Right cardiac atrium (tissue), 5 donors: ENCODE measurements at regions not wholly inside any gene's neighbourhood (a gene's known extent, or its start where the extent isn't known, plus 50 kb on each side); places are given as distances from the start of the nearest gene placed in this dataset.
"Not testable (repeated sequence)": the region's sequence is repeated elsewhere in the genome, so short reads cannot be mapped to it uniquely, and the experiment has no call there.

ENCODE experiments used
- ATAC-seq, 2 donors: fragments of 200-7000 bp; cut with Tn5 transposase; one replicate each; pipeline versions ENCODE4 v1.8.0 to v1.9.1; 2020; ENCODE audit warnings: moderate library complexity in 2 of 2, mild to moderate bottlenecking in 1 of 2
- DNase-seq, 3 donors: peaks; one replicate each; pipeline ENCODE4 v3.0.0-alpha.2; 2020
- H3K27ac ChIP-seq: one replicate; pipeline ENCODE4 v1.5.1; 2013; ENCODE audit warnings: mild to moderate bottlenecking, low read length, control low read depth, moderate library complexity
- H3K27me3 ChIP-seq: one replicate; pipeline ENCODE4 v1.6.1; 2013; ENCODE audit not compliant: control insufficient read depth, insufficient read depth
- H3K4me1 ChIP-seq: one replicate; pipeline ENCODE4 v1.6.1; 2013; ENCODE audit warnings: low read length; ENCODE audit not compliant: control insufficient read depth, insufficient read depth
- H3K4me3 ChIP-seq: one replicate; pipeline ENCODE4 v1.5.1; 2013; ENCODE audit warnings: low read length, control low read depth
- H3K9me3 ChIP-seq: one replicate; pipeline ENCODE4 v1.6.1; 2013; ENCODE audit warnings: low read length; ENCODE audit not compliant: control insufficient read depth
- WGBS: extraction: QIAGEN DNeasy Blood & Tissue Kit; methylation state at CpG from one replicate; pipeline ENCODE4 v1.1.7; 2013; 5-methylcytosine and 5-hydroxymethylcytosine counted together
- intact Hi-C, 4 donors: fragments of 100-400 bp; cut with DNase I; formaldehyde crosslinking; loops; one replicate each; pipeline versions ENCODE4 v1.11.0 to v1.14.0; 2022 to 2023
- donor health status: healthy with polysubstance abuse.
- donor health status: DM: no; HTN: yes; CAD: no.
- donor health status: DM: no; HTN: no; CAD: no.
- donor health status: DM: no; HTN: yes; CAD: no; lungs with severe emphysema.
- donor health status: DM: yes; HTN: yes; CAD: no.

GRCh38 chr7:39793026-39793425 is 157.0 kb upstream of the CDK13 start:
- H3K27ac ChIP-seq = not testable (repeated sequence)
- WGBS = 93% methylated on average over 22 of the region's 22 CpGs

DNA sequence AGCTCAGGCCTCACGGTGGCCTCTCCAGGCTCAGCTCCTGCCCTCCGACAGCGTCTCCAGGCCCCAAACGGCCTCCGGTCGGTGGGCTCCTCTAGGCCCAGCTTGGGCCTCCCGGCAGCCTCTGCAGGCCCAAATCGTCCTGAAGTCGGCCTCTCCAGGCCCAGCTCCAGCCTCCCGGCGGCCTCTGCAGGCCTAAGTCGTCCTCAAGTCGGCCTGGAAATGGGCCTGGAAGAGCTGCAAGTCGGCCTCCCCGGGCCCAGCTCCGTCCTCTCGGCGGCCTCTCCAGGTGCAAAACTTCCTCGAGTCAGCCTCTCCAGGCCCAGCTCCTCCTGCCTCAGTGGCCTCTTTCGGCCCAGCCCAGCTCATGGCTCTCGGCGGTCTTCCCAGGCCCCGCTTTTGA is 156.2 kb upstream of the CDK13 start:
- ATAC-seq, DNase-seq, intact Hi-C loops, H3K27me3 ChIP-seq, H3K4me1 ChIP-seq, H3K27ac ChIP-seq, H3K4me3 ChIP-seq, H3K9me3 ChIP-seq: not testable (repeated sequence)
- 95% methylated on average over 23 of the region's 23 CpGs for WGBS

More at GRCh38 chr7:39793026-39793425, 157.0 kb upstream of the CDK13 start:
- DNase-seq = peak in 1 of 3 donors; percentile 24
- H3K4me1 ChIP-seq, H3K9me3 ChIP-seq, H3K4me3 ChIP-seq, intact Hi-C loops, ATAC-seq, H3K27me3 ChIP-seq: not testable (repeated sequence)

DNA sequence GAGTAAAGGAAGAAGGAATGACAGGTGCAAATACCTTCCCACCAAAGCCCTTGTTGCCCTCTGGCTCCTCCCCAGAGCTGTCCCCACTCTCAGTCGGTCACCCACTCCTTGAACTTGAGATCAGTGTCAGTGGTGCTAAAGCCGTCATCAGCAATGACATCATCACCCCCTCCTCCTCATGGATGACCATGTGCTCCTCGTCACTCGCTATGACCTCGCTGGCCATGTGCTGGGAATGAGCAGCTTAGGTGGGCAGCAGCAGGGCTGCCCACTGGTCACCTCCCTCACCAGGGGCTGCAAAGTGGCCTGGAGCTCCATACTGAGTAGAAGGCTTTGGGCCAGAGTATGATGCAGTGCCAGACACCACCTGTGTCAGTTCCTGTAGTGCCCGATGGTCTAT is 153.1 kb upstream of the CDK13 start:
- H3K27me3 ChIP-seq, H3K4me3 ChIP-seq, intact Hi-C loops, DNase-seq, ATAC-seq, H3K27ac ChIP-seq, H3K9me3 ChIP-seq, H3K4me1 ChIP-seq: not testable (repeated sequence)
- WGBS = 80% methylated on average over 4 of the region's 6 CpGs

- H3K27ac ChIP-seq, H3K27me3 ChIP-seq, H3K4me3 ChIP-seq, H3K9me3 ChIP-seq, ATAC-seq, intact Hi-C loops, H3K4me1 ChIP-seq: not testable (repeated sequence)
- 74% methylated on average over 10 of the region's 10 CpGs for WGBS
- peak in 1 of 3 donors; percentile 24 for DNase-seq
Observed at GRCh38 chr7:39798077-39798476, 152.0 kb upstream of the CDK13 start.

DNA sequence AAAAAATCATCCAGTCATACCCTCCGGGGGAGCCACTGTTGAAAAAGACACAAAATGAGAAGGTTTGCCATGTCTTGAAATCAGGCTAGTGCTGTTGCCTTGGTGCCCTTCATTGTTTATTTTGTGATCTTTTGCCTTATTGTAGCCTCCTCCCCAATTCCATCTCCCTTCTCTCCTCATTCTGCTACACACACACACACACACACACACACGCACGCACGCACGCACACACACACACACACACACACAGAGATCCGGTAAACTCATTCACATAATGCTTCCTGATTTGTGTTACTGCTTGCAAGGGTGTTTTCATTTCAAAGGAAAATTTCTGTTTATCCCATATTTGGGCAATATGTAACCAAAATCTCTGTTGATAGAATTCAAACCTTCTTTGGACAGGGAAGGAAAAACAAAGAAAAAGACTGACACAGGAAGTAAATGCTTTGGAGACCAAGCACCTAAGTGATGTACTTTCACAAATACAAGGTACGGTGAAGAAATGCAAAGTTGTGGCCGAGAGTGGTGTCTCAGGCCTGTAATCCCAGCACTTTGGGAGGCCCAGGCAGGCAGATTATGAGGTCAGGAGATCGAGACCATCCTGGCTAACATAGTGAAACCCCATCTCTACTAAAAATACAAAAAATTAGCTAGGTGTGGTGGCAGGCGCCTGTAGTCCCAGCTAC is 141.1 kb upstream of the CDK13 start:
- Histone ChIP-seq H3K4me3 (no peak overlapping the region), H3K27ac (no peak overlapping the region), H3K4me1 (no peaks in the 10 kb centered on the region), H3K27me3 (no peaks in the 10 kb centered on the region), H3K9me3 (no peaks in the 10 kb centered on the region)
- intact Hi-C loops = no loop called here
- 58% methylated on average over 10 of the region's 10 CpGs for WGBS
- ATAC-seq (no peak), DNase-seq (no peak)

DNA sequence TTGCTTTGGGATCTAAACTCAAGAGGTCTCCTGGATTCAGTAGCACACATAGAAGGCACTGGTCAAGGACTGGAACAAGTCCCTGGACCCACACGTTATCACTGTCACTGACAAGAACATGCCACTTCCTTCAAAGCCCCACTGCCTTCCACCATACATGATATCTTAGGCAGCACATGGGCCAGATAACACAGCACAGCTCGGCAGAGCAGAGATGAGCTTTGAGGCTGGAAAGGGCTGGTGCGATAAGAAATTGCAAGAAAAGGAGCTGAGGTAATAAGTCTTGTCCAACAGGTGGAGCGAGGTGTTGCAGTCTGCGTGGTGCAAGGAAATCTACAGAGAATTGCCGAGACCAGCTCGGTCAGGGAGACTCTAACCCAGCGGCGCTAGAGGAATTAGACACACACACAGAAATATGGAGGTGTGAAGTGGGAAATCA is 139.8 kb upstream of the CDK13 start:
- Histone ChIP-seq H3K4me1 (no peaks in the 10 kb centered on the region), H3K4me3 (no peak overlapping the region), H3K9me3 (no peaks in the 10 kb centered on the region), H3K27ac (no peak overlapping the region), H3K27me3 (no peaks in the 10 kb centered on the region)
- 65% methylated on average over 9 of the region's 9 CpGs for WGBS
- intact Hi-C loops = no loop called here
- DNase-seq (no peak), ATAC-seq (no peak)

GRCh38 chr7:39810710-39811109 is 139.3 kb upstream of the CDK13 start:
- intact Hi-C loops = no loop called here
- ATAC-seq (no peak), DNase-seq (no peak)
- 79% methylated on average over 4 of the region's 4 CpGs for WGBS
- no peak overlapping the region for H3K27ac ChIP-seq
- H3K27me3 ChIP-seq = no peaks in the 10 kb centered on the region
- H3K4me1 ChIP-seq = no peaks in the 10 kb centered on the region
- H3K4me3 ChIP-seq = no peak overlapping the region
- H3K9me3 ChIP-seq = no peaks in the 10 kb centered on the region

- Histone ChIP-seq H3K4me3 (no peak overlapping the region), H3K9me3 (no peaks in the 10 kb centered on the region), H3K27ac (no peak overlapping the region), H3K27me3 (no peaks in the 10 kb centered on the region), H3K4me1 (no peaks in the 10 kb centered on the region)
- ATAC-seq (no peak), DNase-seq (no peak)
- WGBS = 38% methylated on average over 1 of the region's 1 CpG
- intact Hi-C loops = no loop called here
Observed at GRCh38 chr7:39811161-39811614, 138.9 kb upstream of the CDK13 start.

DNA sequence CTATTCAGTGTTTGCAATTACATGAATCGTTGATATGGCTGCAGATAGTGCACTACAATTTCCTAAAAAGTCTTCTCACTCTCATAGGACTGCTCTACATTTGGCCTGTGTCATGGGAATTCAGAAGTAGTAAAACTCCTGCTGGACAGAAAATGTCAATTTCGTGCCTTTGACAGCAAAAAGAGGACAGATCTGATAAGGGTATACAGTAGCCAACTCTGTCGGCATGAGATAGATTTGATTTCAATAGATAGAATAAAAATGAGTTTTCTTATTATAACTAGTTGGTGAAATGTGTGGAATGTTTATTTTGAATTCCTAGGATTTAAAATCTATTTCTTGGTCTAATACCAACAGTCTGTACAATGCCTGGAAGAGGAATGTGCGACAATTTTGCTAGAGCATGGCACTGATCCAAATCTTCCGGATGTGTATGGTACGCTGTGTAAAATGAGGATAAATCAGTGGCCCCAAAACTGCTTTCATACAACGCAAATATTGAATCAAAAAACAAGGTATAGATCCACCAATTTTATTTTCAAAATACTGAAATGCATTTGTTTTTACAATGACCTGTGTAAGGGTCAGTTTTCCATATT is 133.5 kb upstream of the CDK13 start:
- Histone ChIP-seq H3K9me3 (no peaks in the 10 kb centered on the region), H3K4me3 (no peak overlapping the region), H3K27ac (no peak overlapping the region)

GRCh38 chr7:39819514-39819913 is 130.5 kb upstream of the CDK13 start:
- no peaks in the 10 kb centered on the region for H3K27me3 ChIP-seq
- no peak for ATAC-seq
- no peaks in the 10 kb centered on the region for H3K4me1 ChIP-seq
- no peak for DNase-seq
- no peak overlapping the region for H3K4me3 ChIP-seq
- intact Hi-C loops = no loop called here
- no peaks in the 10 kb centered on the region for H3K9me3 ChIP-seq
- no peak overlapping the region for H3K27ac ChIP-seq

More for the DNA sequence above, 133.5 kb upstream of the CDK13 start:
- WGBS = 36% methylated on average over 7 of the region's 7 CpGs
- Histone ChIP-seq H3K4me1 (no peaks in the 10 kb centered on the region), H3K27me3 (no peaks in the 10 kb centered on the region)
- intact Hi-C loops = no loop called here
- DNase-seq = no peak
- no peak for ATAC-seq

- no peak for ATAC-seq
- WGBS = 74% methylated on average over 2 of the region's 2 CpGs
Observed at GRCh38 chr7:39824456-39825200, 125.4 kb upstream of the CDK13 start.

More at GRCh38 chr7:39824456-39825200, 125.4 kb upstream of the CDK13 start:
- no peak for DNase-seq
- intact Hi-C loops = no loop called here
- H3K27ac ChIP-seq = no peak overlapping the region
- no peak overlapping the region for H3K4me3 ChIP-seq
- no peaks in the 10 kb centered on the region for H3K9me3 ChIP-seq
- no peaks in the 10 kb centered on the region for H3K4me1 ChIP-seq
- H3K27me3 ChIP-seq = no peaks in the 10 kb centered on the region
